Frontal cortex (tissue), 3 donors: ENCODE measurements at regions not wholly inside any gene's neighbourhood (a gene's known extent, or its start where the extent isn't known, plus 50 kb on each side); places are given as distances from the start of the nearest gene placed in this dataset.

Source experiments
- DNase-seq, 2 donors: peaks; one replicate each; pipeline ENCODE4 v3.0.0; 2012; ENCODE audit warnings: low spot score in 2 of 2
- FAIRE-seq: peaks from 2 replicates; lab custom pipeline; 2012; peaks lifted over from hg19 to GRCh38; lab: Jason Lieb, UNC
- donor health status: control.
- donor health status: control.
- donor health status: control.

DNA sequence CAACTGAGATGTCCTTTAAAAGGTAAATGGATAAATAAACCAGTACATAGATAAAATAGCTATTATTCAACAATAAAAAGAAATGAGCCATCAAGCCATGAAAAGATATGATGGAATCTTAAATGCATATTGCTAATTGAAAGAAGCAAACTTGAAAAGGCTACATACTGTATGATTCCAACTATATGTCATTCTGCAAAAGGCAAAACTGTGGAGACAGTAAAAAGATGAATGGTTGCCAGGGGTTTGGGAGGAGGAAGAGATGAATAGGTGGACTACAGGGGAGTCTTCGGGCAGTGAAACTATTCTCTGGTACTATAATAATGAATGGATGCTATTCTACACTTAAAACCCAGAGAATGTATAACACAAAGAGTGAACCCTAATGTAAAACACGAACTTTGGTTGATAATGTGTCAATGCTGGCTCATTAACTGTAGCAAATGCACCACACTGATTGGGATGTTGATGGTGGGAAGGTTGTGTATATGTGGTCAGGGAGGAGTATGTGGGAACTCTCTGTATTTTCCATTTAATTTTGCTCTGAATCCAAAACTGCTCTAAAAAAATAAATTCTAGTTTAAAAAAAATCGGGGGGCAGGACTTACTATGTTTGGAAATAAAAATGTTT, 73.7 kb upstream of the MYCN start:
- FAIRE-seq: no peak
- DNase-seq: no peak

DNA sequence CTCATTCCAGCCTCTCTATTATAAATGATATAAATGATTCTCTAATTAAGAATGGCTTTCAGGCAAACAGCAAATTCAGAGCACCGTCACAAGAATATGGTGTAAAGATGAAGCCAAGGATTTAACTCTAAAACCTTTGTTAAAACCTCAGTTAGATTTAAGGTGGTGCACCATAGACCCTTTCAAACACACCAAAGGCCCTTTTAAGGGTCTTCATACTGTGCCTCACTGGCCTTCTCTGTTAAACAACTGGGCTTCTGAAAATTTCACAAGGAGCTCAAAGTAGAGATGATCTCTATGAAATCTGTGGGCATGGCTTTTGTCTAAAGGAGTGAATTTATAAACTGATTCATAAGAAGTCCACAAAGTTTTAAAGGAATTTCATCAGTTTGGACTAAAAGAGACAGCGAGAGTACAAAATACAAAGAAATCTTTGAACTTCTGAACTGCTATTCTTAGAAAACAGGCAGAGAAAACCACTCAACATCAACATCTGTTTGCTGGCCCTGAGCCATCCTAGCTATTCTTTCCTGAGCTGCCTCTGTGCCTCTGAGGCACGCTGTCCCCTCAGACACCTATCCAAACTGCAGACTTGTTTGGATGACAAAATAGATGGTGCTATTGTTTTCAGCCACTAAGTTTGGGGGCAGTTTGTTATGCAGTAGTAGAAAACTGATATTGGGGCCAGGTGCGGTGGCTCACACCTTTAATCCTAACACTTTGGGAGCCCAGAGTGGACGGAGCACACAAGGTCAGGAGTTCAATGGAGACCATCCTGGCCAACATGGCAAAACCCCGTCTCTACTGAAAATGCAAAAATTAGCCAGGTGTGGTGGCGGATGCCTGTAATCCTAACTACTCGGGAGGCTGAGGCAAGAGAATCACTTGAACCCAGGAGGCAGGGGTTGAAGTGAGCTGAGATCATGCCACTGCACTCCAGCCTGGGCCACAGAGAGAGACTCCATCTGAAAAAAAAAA, 72.9 kb upstream of the MYCN start:
- FAIRE-seq: no peak
- DNase-seq: no peak

DNA sequence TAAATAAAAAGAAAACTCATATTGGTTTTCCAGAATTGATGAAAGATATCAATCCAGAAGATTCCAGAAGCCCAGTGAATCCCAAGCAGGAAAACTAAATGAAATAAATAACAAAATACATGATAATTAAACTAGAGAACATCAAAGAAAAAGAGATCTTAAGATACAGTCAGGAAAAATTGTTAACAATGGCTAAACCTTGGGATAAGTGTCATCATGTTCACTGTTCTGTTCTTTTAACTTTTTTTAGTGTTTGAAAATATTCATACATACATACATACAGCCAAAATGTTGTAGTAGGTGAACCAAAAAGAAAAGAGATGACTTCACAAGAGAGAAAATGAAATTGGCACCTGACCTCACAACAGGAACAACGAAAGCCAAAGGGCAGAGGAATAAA, 72.2 kb upstream of the MYCN start:
- DNase-seq (no peak), FAIRE-seq (no peak)

DNA sequence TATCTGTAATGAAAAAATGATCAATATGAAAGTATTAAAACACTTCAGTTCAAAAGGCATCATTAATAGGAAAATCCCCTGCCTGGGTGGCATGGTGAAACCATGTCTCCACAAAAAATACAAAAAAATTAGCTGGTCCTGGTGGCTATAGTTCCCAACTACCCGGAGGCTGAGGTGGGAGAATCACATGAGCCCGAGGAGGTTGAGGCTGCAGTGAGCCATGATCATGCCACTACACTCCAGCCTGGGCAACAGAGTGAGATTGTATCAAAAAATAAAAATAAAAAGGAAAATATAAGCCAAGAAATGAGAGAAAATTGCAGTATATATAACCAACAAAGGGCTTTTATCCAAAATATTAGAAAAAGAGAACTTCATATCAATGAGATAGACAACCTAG, 71.6 kb upstream of the MYCN start:
- no peak for FAIRE-seq
- no peak for DNase-seq

DNA sequence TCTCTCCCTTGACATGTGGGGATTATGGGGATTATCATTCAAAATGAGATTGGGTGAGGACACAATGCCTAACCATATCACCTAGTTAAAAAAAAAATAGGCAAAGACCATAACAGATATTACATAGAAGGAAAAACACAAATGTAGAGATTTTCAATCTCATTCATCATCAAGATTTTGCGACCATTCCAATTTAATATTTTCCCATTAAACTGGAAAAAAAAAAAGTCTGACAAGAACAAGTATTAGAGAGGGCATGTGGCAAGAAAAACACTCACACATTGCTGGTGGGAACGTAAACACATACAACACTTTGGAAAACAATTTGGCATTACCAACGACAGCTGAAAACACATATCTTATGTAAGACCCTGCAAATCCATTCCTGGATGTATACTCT, 71.0 kb upstream of the MYCN start:
- no peak for FAIRE-seq

DNA sequence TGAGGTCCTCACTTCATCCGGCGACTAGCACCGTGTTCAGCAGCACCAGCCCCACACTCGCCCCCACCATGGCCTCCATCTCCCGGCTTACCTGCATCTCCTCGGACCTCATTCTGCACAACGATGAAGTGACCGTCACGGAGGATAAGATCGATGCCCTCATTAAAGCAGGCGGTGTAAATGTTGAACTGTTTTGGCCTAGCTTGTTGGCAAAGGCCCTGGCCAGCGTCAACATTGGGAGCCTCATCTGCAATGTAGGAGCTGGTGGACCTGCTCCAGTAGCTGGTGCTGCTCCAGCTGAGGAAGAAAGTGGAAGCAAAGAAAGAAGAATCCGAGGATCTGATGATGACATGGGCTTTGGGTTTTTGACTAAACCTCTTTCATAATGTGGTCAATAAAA, 70.5 kb upstream of the MYCN start:
- DNase-seq (no peak), FAIRE-seq (no peak)

More for the DNA sequence above, 71.0 kb upstream of the MYCN start:
- DNase-seq: no peak

DNA sequence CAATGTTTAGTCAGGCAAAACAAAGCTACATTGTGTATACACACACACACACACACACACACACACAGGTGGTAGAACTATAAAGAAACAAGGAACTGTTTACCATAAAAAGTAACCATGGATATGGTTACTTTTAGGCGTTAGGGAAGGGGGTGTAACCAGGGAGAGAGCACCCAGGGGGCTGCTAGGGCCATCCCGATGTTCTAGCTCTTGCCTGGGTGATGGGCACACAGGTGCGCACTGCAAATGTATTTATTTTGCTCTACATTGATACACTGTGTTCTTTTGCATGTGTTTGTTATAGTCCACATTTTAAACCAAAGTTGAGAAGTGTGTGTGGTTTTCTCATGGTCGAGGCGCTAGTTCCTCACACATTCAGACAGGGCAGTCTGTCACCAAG, 69.8 kb upstream of the MYCN start:
- FAIRE-seq: no peak
- DNase-seq: no peak

DNA sequence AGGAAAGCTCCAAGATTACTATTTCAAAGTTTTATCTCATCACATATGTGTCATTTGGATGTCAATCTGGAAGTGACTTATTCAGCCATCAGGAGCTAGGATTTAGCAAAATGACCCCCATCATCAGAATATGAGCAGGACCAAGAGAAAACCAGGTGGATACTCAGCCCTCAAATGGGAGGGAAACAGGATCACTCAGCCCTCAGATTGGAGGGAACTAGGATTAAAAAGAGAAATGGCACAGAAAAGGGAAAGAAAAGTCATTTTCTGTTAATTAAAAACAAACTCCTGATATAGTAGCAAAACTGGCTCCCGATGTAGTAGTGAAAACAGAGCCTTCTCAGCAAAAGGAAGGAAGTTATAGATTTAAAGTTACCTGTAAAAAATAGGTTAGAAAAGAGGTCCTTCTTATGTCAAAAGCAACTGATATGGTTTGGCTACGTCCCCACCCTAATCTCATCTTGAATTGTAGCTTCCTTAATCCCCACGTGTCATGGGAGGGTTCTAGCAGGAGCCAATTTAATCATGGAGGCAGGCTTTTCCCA, 69.0 kb upstream of the MYCN start:
- DNase-seq (no peak), FAIRE-seq (no peak)

DNA sequence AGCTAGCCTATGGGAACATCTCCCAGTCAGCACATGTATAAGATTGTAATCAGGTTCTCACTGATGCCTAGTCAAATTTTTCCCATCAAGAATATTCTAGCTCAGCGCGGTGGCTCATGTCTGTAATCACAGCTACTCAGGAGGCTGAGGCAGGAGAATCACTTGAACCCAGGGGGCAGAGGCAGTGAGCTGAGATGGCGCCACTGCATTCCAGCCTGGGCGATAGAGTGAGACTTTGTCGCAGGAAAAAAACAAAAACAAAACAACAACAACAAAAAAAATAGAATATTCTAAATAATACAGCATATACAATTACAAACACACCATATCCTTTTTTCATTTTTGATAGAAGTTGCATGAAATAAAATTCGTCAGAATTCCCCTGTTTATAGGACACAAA, 67.5 kb upstream of the MYCN start:
- FAIRE-seq: no peak

DNA sequence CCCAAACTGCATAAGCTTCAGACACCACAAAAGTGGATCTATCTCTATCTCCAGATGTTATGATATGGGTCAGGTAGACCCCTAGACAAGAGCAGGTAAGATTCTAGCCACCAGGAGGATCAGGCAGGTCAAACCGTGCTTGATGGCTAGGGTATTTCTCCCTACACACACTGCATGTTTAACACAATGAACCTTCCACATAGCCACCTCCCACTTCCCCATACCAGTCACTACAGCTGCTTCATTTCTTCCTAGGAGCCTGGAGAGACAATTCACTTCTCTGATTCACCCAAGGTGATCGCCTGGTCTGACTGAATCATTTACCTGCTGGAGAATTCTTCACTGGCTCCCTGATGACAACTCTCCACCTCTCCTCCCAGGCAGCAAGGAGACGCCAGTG, 66.0 kb upstream of the MYCN start:
- no peak for FAIRE-seq
- DNase-seq: no peak

More for the DNA sequence above, 67.5 kb upstream of the MYCN start:
- no peak for DNase-seq

DNA sequence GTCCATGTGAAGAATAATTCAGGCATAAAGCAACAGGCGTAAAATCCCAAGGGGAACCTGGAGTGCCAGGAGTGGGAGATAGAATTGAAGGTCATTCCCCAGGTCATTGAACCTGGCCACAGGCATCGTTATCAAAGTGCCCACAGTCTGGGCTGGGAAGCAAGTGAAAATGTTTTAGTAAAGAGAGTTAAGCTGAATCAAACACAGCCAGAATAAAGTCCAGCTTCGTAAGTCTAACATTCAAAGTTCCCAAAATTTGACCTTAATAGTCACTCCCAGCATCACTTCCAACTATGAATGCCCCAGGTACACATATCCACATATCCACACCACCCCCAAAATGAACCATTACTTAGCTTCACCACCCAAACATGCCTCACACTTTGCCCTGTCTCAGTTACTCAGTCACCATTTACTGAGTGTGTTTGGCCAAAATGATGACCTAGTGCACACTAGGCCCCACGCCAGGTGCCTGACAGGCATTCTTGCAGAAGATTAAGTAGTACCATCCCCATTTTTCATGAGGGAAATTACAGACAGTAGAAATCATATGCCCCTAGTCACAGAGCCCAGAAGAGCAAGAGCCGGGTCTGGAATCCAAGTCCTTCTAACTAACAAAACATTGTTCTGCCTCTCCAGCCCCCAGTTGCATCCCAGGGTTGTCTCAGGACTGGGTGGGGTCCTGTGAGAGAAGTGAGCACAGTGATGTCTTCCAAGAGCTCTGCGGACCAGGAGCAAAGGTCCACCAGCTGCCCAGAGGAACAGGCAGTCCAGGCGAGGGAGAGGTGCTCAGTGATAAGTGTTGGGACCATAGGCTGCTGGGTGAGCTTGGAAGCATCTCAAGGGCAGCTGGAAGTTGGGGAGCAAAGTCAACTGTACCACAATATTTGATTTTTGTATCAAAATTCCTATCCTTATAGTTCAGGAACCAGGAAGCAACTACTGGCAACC, 65.2 kb upstream of the MYCN start:
- DNase-seq (no peak), FAIRE-seq (no peak)

DNA sequence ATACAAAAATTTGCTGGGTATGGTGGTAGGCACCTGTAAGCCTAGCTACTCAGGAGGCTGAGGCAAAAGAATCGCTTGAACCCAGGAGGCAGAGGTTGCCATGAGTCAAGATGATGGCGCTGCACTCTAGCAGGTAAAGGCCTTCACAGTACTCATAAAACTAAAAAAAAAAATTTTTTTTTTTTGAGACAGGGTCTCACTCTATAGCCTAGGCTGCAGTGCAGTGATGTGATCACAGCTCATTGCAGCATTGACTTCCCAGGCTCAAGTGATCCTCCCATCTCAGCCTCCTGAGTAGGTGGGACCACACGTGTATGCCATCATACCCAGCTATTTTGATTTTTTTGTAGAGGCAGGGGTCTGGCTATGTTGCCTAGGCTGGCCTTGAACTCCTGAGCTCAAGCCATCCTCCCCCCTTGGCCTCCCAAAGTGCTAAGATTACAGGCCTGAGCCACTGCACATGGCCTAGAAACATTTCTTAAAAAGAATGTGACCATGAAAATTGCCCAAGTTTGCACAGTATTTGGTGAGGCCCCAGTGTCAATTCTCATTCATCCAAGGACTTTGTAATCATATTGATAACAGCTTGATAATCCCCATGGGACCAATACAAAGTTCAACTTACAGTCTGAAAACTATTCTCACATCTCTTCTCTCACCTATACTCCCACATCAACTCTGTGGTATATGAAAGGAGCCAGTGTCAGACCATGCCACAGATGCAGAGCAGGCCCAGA, 64.2 kb upstream of the MYCN start:
- FAIRE-seq (no peak), DNase-seq (no peak)

DNA sequence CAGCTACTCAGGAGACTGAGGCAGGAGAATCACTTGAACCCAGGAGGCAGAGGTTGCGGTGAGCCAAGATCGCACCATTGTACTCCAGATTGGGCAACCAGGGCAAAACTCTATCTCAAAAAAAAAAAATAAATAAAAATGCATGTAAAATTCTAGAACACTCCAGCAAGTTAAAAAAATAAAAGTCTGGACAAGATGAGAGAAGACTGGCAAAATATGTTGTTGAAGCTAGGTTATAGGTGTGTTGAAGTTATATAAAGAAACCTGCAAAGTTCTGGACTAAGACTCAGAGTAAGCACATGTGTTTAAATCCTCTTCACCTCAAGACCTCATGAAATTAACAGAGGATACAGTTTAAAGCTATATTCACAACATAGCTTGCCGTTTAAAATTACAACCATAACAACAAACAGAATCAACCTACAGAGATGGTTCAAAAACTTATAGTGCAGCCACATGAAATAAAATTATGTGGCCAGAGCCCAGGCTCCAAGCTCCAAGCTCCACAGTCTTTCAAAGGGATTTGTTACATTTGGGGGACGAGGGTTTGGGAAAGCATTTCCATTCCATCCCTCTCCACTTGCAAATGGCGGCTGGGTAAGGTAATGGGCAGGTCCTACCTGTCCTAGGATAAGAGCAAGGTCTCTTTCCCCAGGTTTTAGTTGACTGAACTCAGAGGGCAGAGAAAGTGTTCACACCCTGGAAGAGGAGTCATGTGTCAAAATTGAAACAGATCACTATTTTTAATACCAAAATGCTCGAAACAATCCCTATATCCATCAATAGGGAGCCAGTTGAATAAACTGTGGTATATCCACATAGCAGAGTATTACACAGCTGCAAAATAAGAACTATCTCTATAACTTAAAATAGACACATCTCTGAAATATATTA, 59.9 kb upstream of the MYCN start:
- DNase-seq (no peak), FAIRE-seq (no peak)

DNA sequence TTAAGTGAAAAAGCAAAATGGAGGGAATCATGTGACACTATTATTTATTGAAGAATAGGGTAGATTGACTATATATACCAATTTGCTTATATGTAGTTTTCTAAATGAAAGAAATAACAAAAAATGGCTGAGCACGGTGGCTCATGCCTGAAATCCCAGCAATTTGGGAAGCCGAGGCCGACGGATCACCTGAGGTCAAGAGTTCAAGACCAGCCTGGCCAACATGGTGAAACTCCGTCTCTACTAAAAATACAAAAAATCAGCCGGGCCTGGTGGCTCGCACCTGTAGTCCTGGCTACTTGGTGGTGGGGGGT, 59.3 kb upstream of the MYCN start:
- FAIRE-seq (no peak), DNase-seq (no peak)

DNA sequence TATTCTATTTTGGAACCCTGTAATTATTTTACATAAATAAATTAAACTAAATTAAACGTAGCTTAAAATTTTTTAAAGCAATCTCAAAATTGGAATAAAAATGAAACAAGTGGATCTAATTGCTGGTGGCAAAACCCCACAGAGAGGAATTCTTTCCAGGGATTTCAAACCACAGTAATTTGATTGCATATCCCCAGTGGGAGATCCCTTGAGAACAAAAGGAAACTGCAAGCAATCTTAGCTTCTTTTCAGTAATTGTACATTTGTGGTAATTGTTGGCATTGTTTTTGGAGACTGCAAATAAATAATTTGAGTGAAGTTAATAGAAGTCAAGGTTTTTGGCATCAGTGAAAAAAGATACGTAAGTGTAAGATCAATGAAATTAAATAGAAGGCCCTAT, 58.7 kb upstream of the MYCN start:
- DNase-seq (no peak), FAIRE-seq (no peak)

DNA sequence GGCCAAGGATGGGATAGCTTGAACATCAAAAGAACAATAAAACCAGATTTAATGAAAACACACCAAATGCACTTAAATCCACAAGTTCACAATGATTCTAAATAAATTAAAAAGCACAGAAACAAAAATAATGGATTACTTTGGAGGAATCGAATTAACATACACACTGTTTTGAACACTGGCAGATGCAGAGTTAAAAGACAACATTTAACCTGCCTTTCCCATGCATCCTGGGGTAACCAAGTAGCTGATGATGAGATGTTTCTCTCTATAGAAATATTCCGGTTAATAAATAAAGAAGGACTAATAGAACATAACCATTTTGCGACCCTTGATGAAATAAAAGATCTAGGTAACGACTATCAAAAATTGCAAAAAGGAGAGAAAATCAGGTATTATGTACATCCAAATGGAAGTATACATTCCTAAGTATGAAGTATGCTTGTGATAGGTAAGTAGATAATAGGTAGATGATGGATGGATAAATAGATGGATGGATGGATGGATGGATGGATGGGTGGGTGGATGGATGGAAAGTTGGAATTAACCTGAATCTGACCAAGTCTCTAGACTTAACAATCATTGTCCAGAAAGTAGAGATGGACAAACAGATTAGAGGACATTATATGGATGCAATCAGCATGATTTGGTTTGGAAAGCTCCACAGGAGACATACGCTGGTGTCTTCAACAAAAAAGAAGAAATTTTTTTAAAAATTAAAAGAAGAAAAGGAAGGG, 57.4 kb upstream of the MYCN start:
- no peak for DNase-seq
- FAIRE-seq: no peak

DNA sequence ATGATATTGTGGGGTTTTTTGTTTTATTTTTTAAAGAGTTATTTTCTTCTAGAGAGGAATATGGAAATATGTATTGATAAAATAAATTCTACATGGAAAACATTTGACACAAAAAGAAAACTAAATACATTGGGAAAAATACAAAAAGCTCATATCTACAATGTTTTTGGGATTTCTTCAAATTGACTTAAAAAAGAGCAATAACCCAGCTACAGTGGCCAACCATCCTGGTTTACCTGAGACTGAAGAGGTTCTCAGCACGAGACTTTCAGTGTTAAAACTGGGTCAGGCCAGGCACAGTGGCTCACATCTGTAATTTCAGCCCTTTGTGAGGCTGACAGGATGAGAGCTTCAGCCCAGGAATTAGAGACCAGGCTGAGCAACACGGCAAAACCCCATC, 56.7 kb upstream of the MYCN start:
- no peak for DNase-seq
- no peak for FAIRE-seq

DNA sequence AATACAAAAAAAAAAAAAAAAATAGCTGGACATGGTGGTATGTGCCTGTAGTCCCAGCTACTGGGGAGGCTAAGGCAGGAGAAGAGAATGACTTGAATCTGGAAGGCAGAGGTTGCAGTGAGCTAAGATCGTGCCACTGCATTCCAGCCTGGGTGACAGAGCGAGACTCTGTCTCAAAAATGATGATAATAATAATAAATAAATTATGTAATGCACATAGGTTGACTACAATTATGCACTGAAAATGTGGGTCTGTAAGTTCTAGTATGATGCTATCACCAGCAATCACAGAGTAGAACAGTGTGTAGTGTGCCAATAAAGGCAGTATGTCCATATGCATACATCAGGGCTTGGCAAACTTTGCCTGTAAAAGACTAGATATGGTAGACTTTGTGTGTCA, 55.6 kb upstream of the MYCN start:
- no peak for DNase-seq
- no peak for FAIRE-seq
